GM23338 (cell line): ENCODE measurements at regions not wholly inside any gene's neighbourhood (a gene's known extent, or its start where the extent isn't known, plus 50 kb on each side); places are given as distances from the start of the nearest gene placed in this dataset.

Experiments
- ATAC-seq: fragments of 200-7000 bp; cut with Tn5 transposase; 3 replicates; pipeline ENCODE4 v1.9.1; 2020
- DNase-seq: peaks from one replicate; pipeline ENCODE4 v3.0.0-alpha.2; 2015; ENCODE audit warnings: low spot score
- H2AFZ ChIP-seq: fragments of 200-600 bp; sonication (generic); 2 replicates; pipeline ENCODE4 v1.8.0; 2016; ENCODE audit warnings: antibody characterized with exemption, mild to moderate bottlenecking, moderate library complexity
- H3F3A ChIP-seq: fragments of 200-600 bp; sonication (generic); replicated peaks from 2 replicates; pipeline ENCODE4 v1.8.0; 2017; ENCODE audit warnings: antibody characterized with exemption, mixed run types, low read depth
- H3K27ac ChIP-seq: fragments of 200-600 bp; sonication (generic); 2 replicates; pipeline ENCODE4 v1.6.1; 2016; ENCODE audit warnings: low read depth
- H3K27me3 ChIP-seq: fragments of 200-600 bp; sonication (generic); 2 replicates; pipeline ENCODE4 v1.8.0; 2016; ENCODE audit warnings: mild to moderate bottlenecking, mixed run types, moderate library complexity; ENCODE audit not compliant: insufficient read depth
- H3K36me3 ChIP-seq: fragments of 200-600 bp; sonication (generic); 2 replicates; pipeline ENCODE4 v1.8.0; 2016; ENCODE audit warnings: mild to moderate bottlenecking; ENCODE audit not compliant: insufficient read depth
- H3K4me1 ChIP-seq: fragments of 200-600 bp; sonication (generic); 2 replicates; pipeline ENCODE4 v1.8.0; 2016; ENCODE audit warnings: mild to moderate bottlenecking, moderate library complexity; ENCODE audit not compliant: insufficient read depth
- H3K4me2 ChIP-seq: fragments of 200-600 bp; sonication (generic); 2 replicates; pipeline ENCODE4 v1.7.1; 2017; ENCODE audit warnings: mixed run types
- H3K4me3 ChIP-seq: fragments of 200-600 bp; sonication (generic); 2 replicates; pipeline ENCODE4 v1.6.1; 2016; ENCODE audit warnings: mixed run types
- H3K79me2 ChIP-seq: fragments of 200-600 bp; sonication (generic); replicated peaks from 2 replicates; pipeline ENCODE4 v1.8.0; 2017; ENCODE audit warnings: mild to moderate bottlenecking; ENCODE audit not compliant: insufficient read depth
- H3K9me2 ChIP-seq: fragments of 200-600 bp; sonication (generic); 2 replicates; pipeline ENCODE4 v1.8.0; 2017; ENCODE audit not compliant: insufficient read depth
- H4K20me1 ChIP-seq: fragments of 200-600 bp; sonication (generic); replicated peaks from 2 replicates; pipeline ENCODE4 v1.8.0; 2017; ENCODE audit warnings: mild to moderate bottlenecking; ENCODE audit not compliant: insufficient read depth
- H3K27ac Mint-ChIP-seq: 2 replicates; pipeline ENCODE4 v1.8.0; 2020; ENCODE audit warnings: inconsistent platforms, mild to moderate bottlenecking, moderate library complexity, mixed read lengths
- H3K27me3 Mint-ChIP-seq: 3 replicates; pipeline ENCODE4 v1.8.0; 2022; ENCODE audit warnings: low read depth, mild to moderate bottlenecking, moderate library complexity, mixed read lengths, inconsistent platforms; ENCODE audit not compliant: insufficient read depth, poor library complexity
- H3K36me3 Mint-ChIP-seq: 3 replicates; pipeline ENCODE4 v1.8.0; 2021; ENCODE audit warnings: low read depth, mild to moderate bottlenecking, inconsistent platforms, moderate library complexity, mixed read lengths
- H3K4me1 Mint-ChIP-seq: 3 replicates; pipeline ENCODE4 v1.8.0; 2020; ENCODE audit warnings: mild to moderate bottlenecking, inconsistent platforms, mixed read lengths
- H3K4me3 Mint-ChIP-seq: 3 replicates; pipeline ENCODE4 v1.8.0; 2021; ENCODE audit warnings: moderate library complexity, mild to moderate bottlenecking, inconsistent platforms, mixed read lengths
- H3K9me3 Mint-ChIP-seq: 3 replicates; pipeline ENCODE4 v1.8.0; 2020; ENCODE audit warnings: moderate library complexity, mild to moderate bottlenecking, inconsistent platforms, mixed read lengths
- CREB1 ChIP-seq: fragments of 250-450 bp; sonication (Bioruptor Pico); IDR thresholded peaks from 2 replicates; pipeline ENCODE4 v1.5.0; 2020; ENCODE audit warnings: low read depth, mild to moderate bottlenecking, moderate library complexity
- CTCF ChIP-seq, 2 experiments: fragments of 200-600 bp in 1 of 2; sonication (generic) in 1 of 2; conservative IDR thresholded peaks; 2 replicates each; pipeline versions ENCODE4 v1.5.1 to v1.6.1; 2016 to 2017; ENCODE audit warnings: antibody characterized with exemption in 2 of 2, low read depth in 2 of 2, mild to moderate bottlenecking in 2 of 2, moderate library complexity in 1 of 2
- ETS1 ChIP-seq: IDR thresholded peaks from 2 replicates; pipeline ENCODE4 v1.6.1; 2016; ENCODE audit warnings: antibody characterized with exemption
- EZH2 ChIP-seq: fragments of 200-600 bp; sonication (generic); IDR thresholded peaks from one replicate; pipeline ENCODE4 v1.8.0; 2017; ENCODE audit warnings: antibody characterized with exemption, mild to moderate bottlenecking, low read depth; ENCODE audit not compliant: unreplicated experiment
- EZH2phosphoT487 ChIP-seq: fragments of 200-600 bp; sonication (generic); IDR thresholded peaks from one replicate; pipeline ENCODE4 v1.8.1; 2018; ENCODE audit warnings: antibody characterized with exemption; ENCODE audit not compliant: unreplicated experiment
- JUNB ChIP-seq: IDR thresholded peaks from one replicate; pipeline ENCODE4 v1.6.1; 2016; ENCODE audit warnings: antibody characterized with exemption; ENCODE audit not compliant: unreplicated experiment
- NANOG ChIP-seq: IDR thresholded peaks from 2 replicates; pipeline ENCODE4 v1.6.1; 2016; ENCODE audit warnings: antibody characterized with exemption, borderline replicate concordance
- POLR2AphosphoS5 ChIP-seq: IDR thresholded peaks from 2 replicates; pipeline ENCODE4 v1.6.1; 2016; ENCODE audit warnings: antibody characterized with exemption, low read depth
- REST ChIP-seq: IDR thresholded peaks from one replicate; pipeline ENCODE4 v1.6.1; 2018; ENCODE audit warnings: antibody characterized with exemption; ENCODE audit not compliant: unreplicated experiment
- STAT1 ChIP-seq: IDR thresholded peaks from one replicate; pipeline ENCODE4 v1.6.1; 2016; ENCODE audit warnings: antibody characterized with exemption; ENCODE audit not compliant: unreplicated experiment
- ZNF114 ChIP-seq: fragments of 250-450 bp; sonication (Bioruptor Pico); IDR thresholded peaks from 2 replicates; pipeline ENCODE4 v1.5.0; 2020; ENCODE audit warnings: mild to moderate bottlenecking, moderate library complexity
- ZNF331 ChIP-seq: fragments of 250-450 bp; sonication (Bioruptor Pico); IDR thresholded peaks from 2 replicates; pipeline ENCODE4 v1.5.0; 2020; ENCODE audit warnings: low read depth, mild to moderate bottlenecking, moderate library complexity
- ZNF462 ChIP-seq: fragments of 250-450 bp; sonication (Bioruptor Pico); IDR thresholded peaks from 2 replicates; pipeline ENCODE4 v1.5.0; 2020; ENCODE audit warnings: mild to moderate bottlenecking, moderate library complexity

- Mint-ChIP-seq H3K36me3 (no peaks in the 10 kb centered on the region), H3K9me3 (no peaks in the 10 kb centered on the region), H3K4me3 (no peak overlapping the region), H3K27ac (no peak overlapping the region), H3K4me1 (peaks cover 25% of the 10 kb centered on the region; the same call in 2 of the 3 replicates), H3K27me3 (no peaks in the 10 kb centered on the region)
- H3K4me2 ChIP-seq = no peak overlapping the region
- peak overlapping the region; percentile 2; the same call in 1 of the 2 replicates for H2AFZ ChIP-seq
- no peaks in the 10 kb centered on the region for H3K27me3 ChIP-seq
- no peak overlapping the region for H3K4me3 ChIP-seq
- ATAC-seq (no peak), DNase-seq (no peak)
- H3F3A ChIP-seq = no peaks in the 10 kb centered on the region
- no peak for TF ChIP-seq CTCF (conservative IDR thresholded peaks at IDR 0.05; ENCODE audit: low read depth in 2 of 2)
- TF ChIP-seq ZNF462 (CRISPR knock-in tag) = no peak
- no peak for TF ChIP-seq REST
- TF ChIP-seq JUNB = no peak
- no peak for TF ChIP-seq EZH2
- TF ChIP-seq ZNF331 = no peak
- no peak for TF ChIP-seq CREB1 (CRISPR knock-in tag)
- TF ChIP-seq NANOG = no peak
- TF ChIP-seq ETS1 = no peak
- TF ChIP-seq POLR2AphosphoS5 = no peak
- TF ChIP-seq STAT1 = no peak
- no peak for TF ChIP-seq ZNF114 (CRISPR knock-in tag)
- no peak for TF ChIP-seq EZH2phosphoT487
- peaks cover 33% of the 10 kb centered on the region for H3K4me1 ChIP-seq
- H4K20me1 ChIP-seq = no peaks in the 10 kb centered on the region
- H3K36me3 ChIP-seq = no peaks in the 10 kb centered on the region
- H3K27ac ChIP-seq = no peak overlapping the region
- H3K79me2 ChIP-seq = no peaks in the 10 kb centered on the region
- no peaks in the 10 kb centered on the region for H3K9me2 ChIP-seq
Observed at GRCh38 chr5:35488055-35488454, 129.6 kb upstream of the SPEF2 start.
